Liver (tissue), 8 donors: ENCODE measurements at regions not wholly inside any gene's neighbourhood (a gene's known extent, or its start where the extent isn't known, plus 50 kb on each side); places are given as distances from the start of the nearest gene placed in this dataset.

Experiments used
- DNase-seq: peaks from one replicate; pipeline ENCODE4 v3.0.0-alpha.2; 2017; ENCODE audit warnings: low spot score
- H3K27ac ChIP-seq, 2 donors: one replicate each; pipeline ENCODE4 v1.7.0; 2013; ENCODE audit warnings: inconsistent platforms in 2 of 2, low read length in 2 of 2, control low read depth in 1 of 2, low read depth in 1 of 2, mild to moderate bottlenecking in 1 of 2
- H3K27me3 ChIP-seq, 4 donors: one replicate each; pipeline versions ENCODE4 v1.6.1 to v1.7.0; 2013; ENCODE audit warnings: low read length in 3 of 4, inconsistent platforms in 1 of 4, mild to moderate bottlenecking in 1 of 4, moderate library complexity in 1 of 4; ENCODE audit not compliant: control insufficient read depth in 4 of 4, insufficient read depth in 4 of 4
- H3K36me3 ChIP-seq, 4 donors: one replicate each; pipeline versions ENCODE4 v1.6.1 to v1.7.0; 2013; ENCODE audit warnings: low read length in 3 of 4, mild to moderate bottlenecking in 3 of 4, low read depth in 1 of 4, moderate library complexity in 1 of 4; ENCODE audit not compliant: control insufficient read depth in 4 of 4, insufficient read depth in 3 of 4
- H3K4me1 ChIP-seq, 4 donors: one replicate each; pipeline versions ENCODE4 v1.6.1 to v1.7.0; 2013; ENCODE audit warnings: low read length in 3 of 4, mild to moderate bottlenecking in 3 of 4, moderate library complexity in 1 of 4; ENCODE audit not compliant: control insufficient read depth in 4 of 4, insufficient read depth in 4 of 4
- H3K4me3 ChIP-seq, 3 donors: one replicate each; pipeline versions ENCODE4 v1.6.1 to v1.7.0; 2013; ENCODE audit warnings: low read length in 3 of 3, control low read depth in 1 of 3, low read depth in 1 of 3, mild to moderate bottlenecking in 1 of 3
- H3K9ac ChIP-seq, 2 donors: one replicate each; pipeline ENCODE4 v1.7.0; 2013; ENCODE audit warnings: low read length in 2 of 2, mild to moderate bottlenecking in 2 of 2, moderate library complexity in 2 of 2, control low read depth in 1 of 2, low read depth in 1 of 2
- H3K9me3 ChIP-seq, 4 donors: one replicate each; pipeline versions ENCODE4 v1.6.1 to v1.7.0; 2013; ENCODE audit warnings: low read length in 3 of 4; ENCODE audit not compliant: control insufficient read depth in 4 of 4
- EGR1 ChIP-seq, 2 donors: IDR thresholded peaks; 2 replicates each; pipeline ENCODE4 v1.6.1; 2016 to 2018; ENCODE audit warnings: antibody characterized with exemption in 2 of 2, low read depth in 2 of 2
- FOXA1 ChIP-seq: IDR thresholded peaks from 2 replicates; pipeline ENCODE4 v1.6.1; 2016; ENCODE audit warnings: antibody characterized with exemption
- FOXA2 ChIP-seq: IDR thresholded peaks from 2 replicates; pipeline ENCODE4 v1.6.1; 2016; ENCODE audit warnings: antibody characterized with exemption
- GABPA ChIP-seq, 2 donors: IDR thresholded peaks in 1 of 2; conservative IDR thresholded peaks in 1 of 2; 2 replicates each; pipeline ENCODE4 v1.6.1; 2016; ENCODE audit warnings: antibody characterized with exemption in 2 of 2, mild to moderate bottlenecking in 1 of 2, moderate library complexity in 1 of 2
- HNF4A ChIP-seq, 2 donors: conservative IDR thresholded peaks; 2 replicates each; pipeline ENCODE4 v1.6.1; 2016; ENCODE audit warnings: antibody characterized with exemption in 2 of 2, mild to moderate bottlenecking in 2 of 2
- HNF4G ChIP-seq: IDR thresholded peaks from 2 replicates; pipeline ENCODE4 v1.6.1; 2016; ENCODE audit warnings: antibody characterized with exemption
- JUND ChIP-seq, 2 donors: IDR thresholded peaks; 2 replicates each; pipeline ENCODE4 v1.6.1; 2016; ENCODE audit warnings: antibody characterized with exemption in 2 of 2
- RAD21 ChIP-seq, 2 donors: IDR thresholded peaks; 2 replicates each; pipeline ENCODE4 v1.6.1; 2016; ENCODE audit warnings: antibody characterized with exemption in 2 of 2, mild to moderate bottlenecking in 2 of 2
- RXRA ChIP-seq, 2 donors: IDR thresholded peaks; 2 replicates each; pipeline ENCODE4 v1.6.1; 2017 to 2018; ENCODE audit warnings: antibody characterized with exemption in 2 of 2, mild to moderate bottlenecking in 1 of 2
- SP1 ChIP-seq: IDR thresholded peaks from 2 replicates; pipeline ENCODE4 v1.6.1; 2018; ENCODE audit warnings: antibody characterized with exemption, mild to moderate bottlenecking
- TAF1 ChIP-seq: conservative IDR thresholded peaks from 2 replicates; pipeline ENCODE4 v1.6.1; 2016; ENCODE audit warnings: antibody characterized with exemption, mild to moderate bottlenecking
- WGBS: extraction: QIAGEN DNeasy Blood & Tissue Kit; methylation state at CpG from one replicate; pipeline ENCODE4 v1.1.7; 2013; 5-methylcytosine and 5-hydroxymethylcytosine counted together
- TF ChIP-seq, protein P1 (sequence below): IDR thresholded peaks from 2 replicates; pipeline ENCODE4 v1.6.1; 2016; ENCODE audit warnings: antibody characterized with exemption
- TF ChIP-seq, protein P2 (sequence below): IDR thresholded peaks from 2 replicates; pipeline ENCODE4 v1.6.1; 2016; ENCODE audit warnings: antibody characterized with exemption
- TF ChIP-seq, protein P3 (sequence below): IDR thresholded peaks from 2 replicates; pipeline ENCODE4 v1.6.1; 2016; ENCODE audit warnings: antibody characterized with exemption
- TF ChIP-seq, protein P4 (sequence below): IDR thresholded peaks from 2 replicates; pipeline ENCODE4 v1.6.1; 2016; ENCODE audit warnings: antibody characterized with exemption, mild to moderate bottlenecking
- TF ChIP-seq, protein P5 (sequence below): fragments of 150-350 bp; IDR thresholded peaks from 2 replicates; pipeline ENCODE4 v1.5.1; 2017; ENCODE audit warnings: improper control_type of control experiment, low read depth, low read length; ENCODE audit not compliant: missing input control
- donor health status: healthy.
- donor health status: healthy.
- donor health status: healthy.
- donor health status: healthy.
- donor health status: healthy.

DNA sequence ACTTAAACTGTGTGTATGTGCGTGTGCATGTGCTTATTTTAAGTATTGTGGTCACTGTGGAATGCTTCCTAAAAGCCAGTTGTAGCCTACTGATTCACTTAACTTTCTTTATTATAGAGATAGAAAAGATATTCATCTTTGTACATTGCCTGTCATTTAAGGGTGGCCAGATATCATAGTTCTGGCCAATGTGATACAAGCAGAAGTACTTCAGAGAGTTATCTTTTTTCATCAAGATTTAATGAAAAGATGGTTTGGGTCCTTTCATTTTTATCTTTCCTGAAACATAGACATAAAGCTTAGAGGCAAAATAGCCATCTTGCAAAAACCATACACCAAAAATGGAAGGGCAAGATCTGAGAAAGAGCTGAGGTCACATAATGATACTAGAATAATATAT is 744.7 kb upstream of the ADGRL3 start:
- DNase-seq, result no peak
- Histone ChIP-seq H3K36me3 (no peaks in the 10 kb centered on the region), H3K27me3 (no peaks in the 10 kb centered on the region), H3K27ac (no peak overlapping the region), H3K9me3 (no peaks in the 10 kb centered on the region), H3K4me1 (no peaks in the 10 kb centered on the region), H3K4me3 (no peak overlapping the region), H3K9ac (no peak overlapping the region)
- TF ChIP-seq JUND (IDR thresholded peaks at IDR 0.05), result no peak
- TF ChIP-seq, protein P1, sequence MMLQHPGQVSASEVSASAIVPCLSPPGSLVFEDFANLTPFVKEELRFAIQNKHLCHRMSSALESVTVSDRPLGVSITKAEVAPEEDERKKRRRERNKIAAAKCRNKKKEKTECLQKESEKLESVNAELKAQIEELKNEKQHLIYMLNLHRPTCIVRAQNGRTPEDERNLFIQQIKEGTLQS, result no peak
- no peak for TF ChIP-seq RAD21 (IDR thresholded peaks at IDR 0.05)
- TF ChIP-seq RXRA (IDR thresholded peaks at IDR 0.05), result no peak
- no peak for TF ChIP-seq HNF4A (conservative IDR thresholded peaks at IDR 0.05)
- TF ChIP-seq EGR1 (IDR thresholded peaks at IDR 0.05; ENCODE audit: low read depth in 2 of 2), result no peak
- TF ChIP-seq TAF1, result no peak
- no peak for TF ChIP-seq FOXA2
- no peak for TF ChIP-seq SP1
- TF ChIP-seq, protein P2, sequence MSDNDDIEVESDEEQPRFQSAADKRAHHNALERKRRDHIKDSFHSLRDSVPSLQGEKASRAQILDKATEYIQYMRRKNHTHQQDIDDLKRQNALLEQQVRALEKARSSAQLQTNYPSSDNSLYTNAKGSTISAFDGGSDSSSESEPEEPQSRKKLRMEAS, result no peak
- no peak for TF ChIP-seq HNF4G
- no peak for TF ChIP-seq FOXA1
- TF ChIP-seq, protein P3, sequence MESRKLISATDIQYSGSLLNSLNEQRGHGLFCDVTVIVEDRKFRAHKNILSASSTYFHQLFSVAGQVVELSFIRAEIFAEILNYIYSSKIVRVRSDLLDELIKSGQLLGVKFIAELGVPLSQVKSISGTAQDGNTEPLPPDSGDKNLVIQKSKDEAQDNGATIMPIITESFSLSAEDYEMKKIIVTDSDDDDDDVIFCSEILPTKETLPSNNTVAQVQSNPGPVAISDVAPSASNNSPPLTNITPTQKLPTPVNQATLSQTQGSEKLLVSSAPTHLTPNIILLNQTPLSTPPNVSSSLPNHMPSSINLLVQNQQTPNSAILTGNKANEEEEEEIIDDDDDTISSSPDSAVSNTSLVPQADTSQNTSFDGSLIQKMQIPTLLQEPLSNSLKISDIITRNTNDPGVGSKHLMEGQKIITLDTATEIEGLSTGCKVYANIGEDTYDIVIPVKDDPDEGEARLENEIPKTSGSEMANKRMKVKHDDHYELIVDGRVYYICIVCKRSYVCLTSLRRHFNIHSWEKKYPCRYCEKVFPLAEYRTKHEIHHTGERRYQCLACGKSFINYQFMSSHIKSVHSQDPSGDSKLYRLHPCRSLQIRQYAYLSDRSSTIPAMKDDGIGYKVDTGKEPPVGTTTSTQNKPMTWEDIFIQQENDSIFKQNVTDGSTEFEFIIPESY, result no peak
- TF ChIP-seq, protein P4, sequence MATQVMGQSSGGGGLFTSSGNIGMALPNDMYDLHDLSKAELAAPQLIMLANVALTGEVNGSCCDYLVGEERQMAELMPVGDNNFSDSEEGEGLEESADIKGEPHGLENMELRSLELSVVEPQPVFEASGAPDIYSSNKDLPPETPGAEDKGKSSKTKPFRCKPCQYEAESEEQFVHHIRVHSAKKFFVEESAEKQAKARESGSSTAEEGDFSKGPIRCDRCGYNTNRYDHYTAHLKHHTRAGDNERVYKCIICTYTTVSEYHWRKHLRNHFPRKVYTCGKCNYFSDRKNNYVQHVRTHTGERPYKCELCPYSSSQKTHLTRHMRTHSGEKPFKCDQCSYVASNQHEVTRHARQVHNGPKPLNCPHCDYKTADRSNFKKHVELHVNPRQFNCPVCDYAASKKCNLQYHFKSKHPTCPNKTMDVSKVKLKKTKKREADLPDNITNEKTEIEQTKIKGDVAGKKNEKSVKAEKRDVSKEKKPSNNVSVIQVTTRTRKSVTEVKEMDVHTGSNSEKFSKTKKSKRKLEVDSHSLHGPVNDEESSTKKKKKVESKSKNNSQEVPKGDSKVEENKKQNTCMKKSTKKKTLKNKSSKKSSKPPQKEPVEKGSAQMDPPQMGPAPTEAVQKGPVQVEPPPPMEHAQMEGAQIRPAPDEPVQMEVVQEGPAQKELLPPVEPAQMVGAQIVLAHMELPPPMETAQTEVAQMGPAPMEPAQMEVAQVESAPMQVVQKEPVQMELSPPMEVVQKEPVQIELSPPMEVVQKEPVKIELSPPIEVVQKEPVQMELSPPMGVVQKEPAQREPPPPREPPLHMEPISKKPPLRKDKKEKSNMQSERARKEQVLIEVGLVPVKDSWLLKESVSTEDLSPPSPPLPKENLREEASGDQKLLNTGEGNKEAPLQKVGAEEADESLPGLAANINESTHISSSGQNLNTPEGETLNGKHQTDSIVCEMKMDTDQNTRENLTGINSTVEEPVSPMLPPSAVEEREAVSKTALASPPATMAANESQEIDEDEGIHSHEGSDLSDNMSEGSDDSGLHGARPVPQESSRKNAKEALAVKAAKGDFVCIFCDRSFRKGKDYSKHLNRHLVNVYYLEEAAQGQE, result no peak
- no peak for TF ChIP-seq GABPA (IDR thresholded peaks at IDR 0.05 in 1 of 2, conservative IDR thresholded peaks at IDR 0.05 in 1 of 2)
- WGBS, result 89% methylated on average over 1 of the region's 1 CpG

DNA sequence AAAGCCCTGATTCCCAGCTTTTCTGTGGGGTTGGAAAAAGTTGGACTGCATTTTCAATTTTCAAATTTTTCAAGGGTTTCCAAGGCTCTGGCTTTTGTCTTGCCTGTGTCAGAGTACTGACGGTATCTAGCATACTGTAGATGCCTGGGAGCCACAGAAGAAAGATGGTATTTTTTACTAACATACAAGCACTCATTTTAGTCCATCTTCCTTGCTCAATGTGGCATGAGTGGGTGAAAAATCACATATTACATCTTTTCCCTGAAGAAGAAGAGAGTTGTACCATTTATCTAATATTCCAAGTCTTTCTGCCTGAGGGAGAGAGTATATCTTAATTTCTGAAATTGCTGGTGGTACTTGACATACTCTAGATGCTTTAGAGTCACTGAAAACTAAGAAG is 738.6 kb upstream of the ADGRL3 start:
- H3K4me3 ChIP-seq, result no peak overlapping the region
- H3K27me3 ChIP-seq, result no peaks in the 10 kb centered on the region
- no peaks in the 10 kb centered on the region for H3K4me1 ChIP-seq
- no peaks in the 10 kb centered on the region for H3K36me3 ChIP-seq
- no peak for DNase-seq
- TF ChIP-seq, protein P5, sequence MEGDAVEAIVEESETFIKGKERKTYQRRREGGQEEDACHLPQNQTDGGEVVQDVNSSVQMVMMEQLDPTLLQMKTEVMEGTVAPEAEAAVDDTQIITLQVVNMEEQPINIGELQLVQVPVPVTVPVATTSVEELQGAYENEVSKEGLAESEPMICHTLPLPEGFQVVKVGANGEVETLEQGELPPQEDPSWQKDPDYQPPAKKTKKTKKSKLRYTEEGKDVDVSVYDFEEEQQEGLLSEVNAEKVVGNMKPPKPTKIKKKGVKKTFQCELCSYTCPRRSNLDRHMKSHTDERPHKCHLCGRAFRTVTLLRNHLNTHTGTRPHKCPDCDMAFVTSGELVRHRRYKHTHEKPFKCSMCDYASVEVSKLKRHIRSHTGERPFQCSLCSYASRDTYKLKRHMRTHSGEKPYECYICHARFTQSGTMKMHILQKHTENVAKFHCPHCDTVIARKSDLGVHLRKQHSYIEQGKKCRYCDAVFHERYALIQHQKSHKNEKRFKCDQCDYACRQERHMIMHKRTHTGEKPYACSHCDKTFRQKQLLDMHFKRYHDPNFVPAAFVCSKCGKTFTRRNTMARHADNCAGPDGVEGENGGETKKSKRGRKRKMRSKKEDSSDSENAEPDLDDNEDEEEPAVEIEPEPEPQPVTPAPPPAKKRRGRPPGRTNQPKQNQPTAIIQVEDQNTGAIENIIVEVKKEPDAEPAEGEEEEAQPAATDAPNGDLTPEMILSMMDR, result no peak
- no peak for TF ChIP-seq TAF1
- H3K9ac ChIP-seq, result no peak overlapping the region
- WGBS, result 46% methylated on average over 1 of the region's 1 CpG
- no peak overlapping the region for H3K27ac ChIP-seq
- no peaks in the 10 kb centered on the region for H3K9me3 ChIP-seq
